ENCODE measurements at regions not wholly inside any gene's neighbourhood (a gene's known extent, or its start where the extent isn't known, plus 50 kb on each side); places are given as distances from the start of the nearest gene placed in this dataset.

GRCh38 chr15:96262549-96263489, 67.7 kb upstream of the NR2F2 start:
- DNase-seq, result no peak

GRCh38 chr15:96264351-96264798, 66.1 kb upstream of the NR2F2 start:
- no peak for DNase-seq

GRCh38 chr15:96264801-96265515, 65.5 kb upstream of the NR2F2 start:
- no peak for DNase-seq

- DNase-seq, result no peak
Observed at GRCh38 chr15:96266456-96266855, 64.0 kb upstream of the NR2F2 start.

GRCh38 chr15:96267463-96267862, 63.0 kb upstream of the NR2F2 start:
- no peak for DNase-seq

DNA sequence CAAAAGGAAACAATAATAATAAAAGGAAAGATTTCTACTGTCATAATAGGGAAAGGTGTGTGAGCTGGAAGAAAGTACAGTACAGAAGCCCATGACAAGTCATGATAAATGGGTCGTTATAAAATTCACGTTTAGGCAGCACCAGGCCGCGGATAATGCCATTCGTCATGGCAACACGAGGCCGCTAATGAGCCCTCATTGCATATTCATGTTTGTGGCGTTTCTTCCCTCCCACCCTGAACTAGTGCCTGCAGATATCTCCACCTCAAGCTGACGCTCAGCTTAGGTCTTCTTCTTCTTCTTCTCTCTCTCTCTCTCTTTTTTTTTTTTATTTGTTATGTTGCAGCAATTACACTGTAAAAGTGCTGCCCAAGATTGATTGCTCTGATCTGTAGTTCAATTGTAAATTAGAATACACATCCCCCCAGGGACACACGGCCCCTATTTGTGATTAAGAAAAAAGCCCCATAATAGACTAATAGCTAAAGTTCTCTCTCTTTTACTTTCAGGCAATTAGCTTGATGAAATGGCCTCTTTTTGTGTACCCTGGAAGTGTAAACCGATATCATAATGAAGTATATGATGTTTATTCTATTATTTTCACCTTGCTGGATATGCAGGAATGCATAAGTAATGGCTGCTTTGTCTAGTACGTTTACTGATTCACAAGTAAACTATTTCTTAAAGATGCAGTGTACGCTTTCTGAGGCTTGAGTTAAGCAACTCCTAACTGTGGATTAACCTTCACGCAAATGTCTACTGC, 61.9 kb upstream of the NR2F2 start:
- no peak for DNase-seq

GRCh38 chr15:96270581-96271172, 59.8 kb upstream of the NR2F2 start:
- DNase-seq, result no peak

GRCh38 chr15:96272427-96272826, 58.1 kb upstream of the NR2F2 start:
- DNase-seq, result no peak

GRCh38 chr15:96273317-96274086, 57.0 kb upstream of the NR2F2 start:
- no peak for DNase-seq

DNA sequence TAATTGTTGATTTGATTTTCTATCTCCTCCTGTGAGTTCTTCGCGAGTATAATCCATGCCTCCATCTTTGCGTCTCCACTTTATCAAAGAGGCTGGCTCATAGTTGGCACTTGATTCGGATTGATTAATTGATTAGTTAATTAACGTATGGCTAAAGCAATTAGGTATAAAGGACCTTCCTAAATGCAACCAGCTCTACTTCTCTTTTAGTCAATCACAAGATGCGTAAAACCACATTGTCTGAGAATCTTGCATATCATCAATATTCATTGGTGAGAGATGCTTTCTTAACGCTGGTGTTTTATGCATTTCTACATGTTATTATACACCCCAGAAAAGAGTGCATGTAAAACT, 56.4 kb upstream of the NR2F2 start:
- DNase-seq, result no peak

DNA sequence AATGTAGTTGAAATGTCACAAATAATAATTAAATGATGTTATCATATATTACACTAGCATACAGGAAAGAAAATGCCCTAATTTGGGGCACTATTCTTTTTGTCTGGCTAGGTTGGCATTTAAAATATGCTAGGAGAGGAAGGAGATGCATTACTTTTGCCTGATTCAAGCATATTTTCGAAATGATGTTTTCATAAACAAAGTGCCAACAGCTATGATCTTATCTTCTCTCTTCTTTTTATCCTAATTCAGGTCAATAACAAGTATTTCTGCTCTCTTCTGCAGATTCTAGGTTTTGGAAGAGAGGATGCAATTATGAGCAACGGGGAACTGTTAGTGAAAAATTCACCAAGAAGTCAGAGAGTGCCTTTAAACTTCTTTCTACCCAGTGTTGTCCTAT, 55.8 kb upstream of the NR2F2 start:
- DNase-seq, result no peak

DNA sequence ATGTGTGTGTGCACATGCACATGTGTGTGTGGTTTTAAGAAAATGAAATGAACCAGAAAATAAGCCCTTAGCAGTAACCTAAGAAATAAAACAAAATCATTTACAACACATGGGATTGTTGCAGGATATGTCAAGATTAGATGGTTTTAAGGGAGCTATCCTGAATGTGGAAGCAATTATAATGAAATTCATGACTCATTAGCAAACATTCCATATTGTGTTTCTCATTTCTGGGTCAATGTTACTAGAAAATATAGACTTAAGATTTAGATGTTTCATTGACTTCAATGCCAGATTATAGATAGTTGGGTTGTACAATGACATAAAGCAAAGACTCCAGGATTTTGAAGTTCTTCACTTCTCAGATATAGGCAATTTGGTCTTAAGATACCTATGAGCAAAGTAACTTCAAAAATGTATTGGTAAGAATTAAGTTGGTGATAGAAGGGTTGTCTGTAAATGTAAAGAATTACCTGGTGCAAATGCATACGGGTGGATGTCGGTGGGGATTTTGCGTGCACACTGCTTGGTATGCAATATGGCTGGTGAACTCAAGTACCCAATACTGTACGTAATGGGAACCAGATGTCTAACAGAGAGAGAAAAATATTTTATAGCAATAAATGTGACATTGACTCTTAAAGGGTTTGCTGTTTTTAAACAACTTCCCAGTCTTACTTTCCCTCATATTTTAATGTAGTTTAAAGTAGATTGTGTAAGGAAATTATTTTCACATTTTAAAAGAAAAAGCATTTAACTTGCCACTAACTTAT, 53.9 kb upstream of the NR2F2 start:
- DNase-seq, result no peak
